ENCODE measurements at regions not wholly inside any gene's neighbourhood (a gene's known extent, or its start where the extent isn't known, plus 50 kb on each side); places are given as distances from the start of the nearest gene placed in this dataset.

GRCh38 chr19:28309070-28309469 lies 903.9 kb downstream of the UQCRFS1 start:
- Histone ChIP-seq H3K27me3 (no peaks in the 10 kb centered on the region), H3K4me3 (no peak overlapping the region), H3K4me1 (no peaks in the 10 kb centered on the region), H3K36me3 (no peaks in the 10 kb centered on the region), H3K27ac (no peak overlapping the region), H3K9me3 (no peaks in the 10 kb centered on the region)
- no peak for DNase-seq
- intact Hi-C loops (cut with DNase I), result no loop called here
- TF ChIP-seq CTCF (IDR thresholded peaks at IDR 0.05), result no peak
- ATAC-seq, result no peak

GRCh38 chr19:28307963-28308362 lies 905.0 kb downstream of the UQCRFS1 start:
- Histone ChIP-seq H3K36me3 (no peaks in the 10 kb centered on the region), H3K27me3 (no peaks in the 10 kb centered on the region), H3K27ac (no peak overlapping the region), H3K4me3 (no peak overlapping the region), H3K4me1 (no peaks in the 10 kb centered on the region), H3K9me3 (no peaks in the 10 kb centered on the region)
- intact Hi-C loops (cut with DNase I), result no loop called here
- no peak for TF ChIP-seq CTCF (IDR thresholded peaks at IDR 0.05)
- DNase-seq, result no peak
- no peak for ATAC-seq

- Histone ChIP-seq H3K36me3 (no peaks in the 10 kb centered on the region), H3K4me3 (no peak overlapping the region), H3K27me3 (no peaks in the 10 kb centered on the region), H3K9me3 (no peaks in the 10 kb centered on the region), H3K4me1 (no peaks in the 10 kb centered on the region), H3K27ac (no peak overlapping the region)
- intact Hi-C loops (cut with DNase I), result no loop called here
- no peak for DNase-seq
- ATAC-seq, result no peak
- no peak for TF ChIP-seq CTCF (IDR thresholded peaks at IDR 0.05)
These were observed 905.5 kb downstream of the UQCRFS1 start for GRCh38 chr19:28307487-28307886.

GRCh38 chr19:28305513-28305912 lies 907.4 kb downstream of the UQCRFS1 start:
- no peak overlapping the region for H3K27ac ChIP-seq
- intact Hi-C loops (cut with DNase I), result no loop called here
- DNase-seq, result no peak
- no peak overlapping the region for H3K4me3 ChIP-seq
- H3K36me3 ChIP-seq, result no peaks in the 10 kb centered on the region
- H3K27me3 ChIP-seq, result no peaks in the 10 kb centered on the region
- H3K9me3 ChIP-seq, result no peaks in the 10 kb centered on the region
- ATAC-seq, result no peak
- no peak for TF ChIP-seq CTCF (IDR thresholded peaks at IDR 0.05)
- H3K4me1 ChIP-seq, result no peaks in the 10 kb centered on the region

GRCh38 chr19:28303502-28303901 lies 909.4 kb downstream of the UQCRFS1 start:
- Histone ChIP-seq H3K36me3 (no peaks in the 10 kb centered on the region), H3K4me1 (no peaks in the 10 kb centered on the region), H3K9me3 (no peaks in the 10 kb centered on the region), H3K27ac (no peak overlapping the region), H3K27me3 (no peaks in the 10 kb centered on the region), H3K4me3 (no peak overlapping the region)
- ATAC-seq (no peak), DNase-seq (no peak)
- intact Hi-C loops (cut with DNase I), result no loop called here
- no peak for TF ChIP-seq CTCF (IDR thresholded peaks at IDR 0.05)

GRCh38 chr19:28301961-28302360 lies 911.0 kb downstream of the UQCRFS1 start:
- intact Hi-C loops (cut with DNase I), result no loop called here
- no peaks in the 10 kb centered on the region for H3K9me3 ChIP-seq
- no peak for TF ChIP-seq CTCF (IDR thresholded peaks at IDR 0.05)

More at GRCh38 chr19:28301961-28302360, 911.0 kb downstream of the UQCRFS1 start:
- Histone ChIP-seq H3K27me3 (no peaks in the 10 kb centered on the region), H3K4me1 (no peaks in the 10 kb centered on the region), H3K27ac (no peak overlapping the region), H3K36me3 (no peaks in the 10 kb centered on the region), H3K4me3 (no peak overlapping the region)
- ATAC-seq (no peak), DNase-seq (no peak)

Measured in upper lobe of right lung (tissue), 1 donor.